VCaP (cell line): ENCODE measurements at regions not wholly inside any gene's neighbourhood (a gene's known extent, or its start where the extent isn't known, plus 50 kb on each side); places are given as distances from the start of the nearest gene placed in this dataset.

Experiments used
- H3K27ac ChIP-seq: fragments of 450-650 bp; 2 replicates; pipeline ENCODE4 v1.5.1; 2017
- TF ChIP-seq, protein P1 (sequence below): fragments of 450-650 bp; conservative IDR thresholded peaks from 2 replicates; pipeline ENCODE4 v1.5.1; 2017; ENCODE audit warnings: mild to moderate bottlenecking, moderate library complexity

DNA sequence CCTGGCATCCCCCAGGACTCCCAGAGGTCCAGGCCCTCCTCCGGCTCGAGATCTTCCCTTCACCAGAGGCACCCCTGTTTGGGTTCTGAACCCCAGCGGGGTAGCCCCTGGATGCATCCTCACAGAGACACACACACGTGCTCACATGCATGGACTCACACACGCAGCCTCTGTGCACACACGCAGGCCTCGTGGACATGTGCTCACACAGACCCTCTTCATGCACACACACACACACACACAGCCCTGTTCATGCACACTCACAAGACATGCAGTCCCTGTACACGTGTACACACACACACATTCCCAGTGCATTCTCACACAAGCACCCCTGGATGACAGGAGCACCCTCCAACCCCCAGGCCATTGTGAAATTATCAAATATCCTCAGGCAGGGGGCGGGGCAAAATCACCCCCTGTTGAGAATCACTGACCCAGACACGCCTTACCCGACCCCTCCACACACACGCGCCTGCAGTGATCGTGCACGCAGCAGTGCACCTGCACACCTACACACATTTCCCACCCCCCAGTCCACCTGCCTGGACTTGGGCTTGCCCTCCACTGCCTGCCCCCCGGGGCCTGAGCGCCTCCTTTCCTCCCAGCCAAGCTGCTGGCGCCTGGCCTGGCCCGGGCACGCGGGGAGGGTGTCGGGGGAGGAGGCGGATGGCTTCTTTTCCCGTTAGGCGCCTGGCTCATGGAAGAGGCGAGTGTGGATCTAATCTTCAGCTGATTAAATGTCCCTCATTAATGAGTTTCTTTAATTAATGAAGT, 62.6 kb downstream of the ENGASE start:
- no peak overlapping the region for H3K27ac ChIP-seq
- TF ChIP-seq, protein P1, sequence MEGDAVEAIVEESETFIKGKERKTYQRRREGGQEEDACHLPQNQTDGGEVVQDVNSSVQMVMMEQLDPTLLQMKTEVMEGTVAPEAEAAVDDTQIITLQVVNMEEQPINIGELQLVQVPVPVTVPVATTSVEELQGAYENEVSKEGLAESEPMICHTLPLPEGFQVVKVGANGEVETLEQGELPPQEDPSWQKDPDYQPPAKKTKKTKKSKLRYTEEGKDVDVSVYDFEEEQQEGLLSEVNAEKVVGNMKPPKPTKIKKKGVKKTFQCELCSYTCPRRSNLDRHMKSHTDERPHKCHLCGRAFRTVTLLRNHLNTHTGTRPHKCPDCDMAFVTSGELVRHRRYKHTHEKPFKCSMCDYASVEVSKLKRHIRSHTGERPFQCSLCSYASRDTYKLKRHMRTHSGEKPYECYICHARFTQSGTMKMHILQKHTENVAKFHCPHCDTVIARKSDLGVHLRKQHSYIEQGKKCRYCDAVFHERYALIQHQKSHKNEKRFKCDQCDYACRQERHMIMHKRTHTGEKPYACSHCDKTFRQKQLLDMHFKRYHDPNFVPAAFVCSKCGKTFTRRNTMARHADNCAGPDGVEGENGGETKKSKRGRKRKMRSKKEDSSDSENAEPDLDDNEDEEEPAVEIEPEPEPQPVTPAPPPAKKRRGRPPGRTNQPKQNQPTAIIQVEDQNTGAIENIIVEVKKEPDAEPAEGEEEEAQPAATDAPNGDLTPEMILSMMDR = no peak

GRCh38 chr17:79136596-79136995, 62.0 kb downstream of the ENGASE start:
- H3K27ac ChIP-seq = no peak overlapping the region
- TF ChIP-seq, protein P1 = no peak
